GM13977 (cell line): ENCODE measurements at regions not wholly inside any gene's neighbourhood (a gene's known extent, or its start where the extent isn't known, plus 50 kb on each side); places are given as distances from the start of the nearest gene placed in this dataset.

ENCODE experiments used
- DNase-seq: peaks from one replicate; pipeline ENCODE4 v3.0.0; 2012; ENCODE audit warnings: low spot score
- in situ Hi-C: fragments of 300-500 bp; cut with MboI; formaldehyde crosslinking; loops from one replicate; pipeline ENCODE4 v1.12.0; 2022; ENCODE audit warnings: low sequenced_read_pairs, low pct_unique_long_range_greater_than_20kb, mixed read lengths, inconsistent platforms; ENCODE audit not compliant: unreplicated experiment
- TF ChIP-seq, protein P1 (sequence below): IDR thresholded peaks from 2 replicates; pipeline ENCODE4 v1.5.1; 2012; ENCODE audit warnings: mild to moderate bottlenecking, control low read depth; ENCODE audit not compliant: insufficient read depth; ENCODE audit errors: extremely low read depth, missing control alignments

DNA sequence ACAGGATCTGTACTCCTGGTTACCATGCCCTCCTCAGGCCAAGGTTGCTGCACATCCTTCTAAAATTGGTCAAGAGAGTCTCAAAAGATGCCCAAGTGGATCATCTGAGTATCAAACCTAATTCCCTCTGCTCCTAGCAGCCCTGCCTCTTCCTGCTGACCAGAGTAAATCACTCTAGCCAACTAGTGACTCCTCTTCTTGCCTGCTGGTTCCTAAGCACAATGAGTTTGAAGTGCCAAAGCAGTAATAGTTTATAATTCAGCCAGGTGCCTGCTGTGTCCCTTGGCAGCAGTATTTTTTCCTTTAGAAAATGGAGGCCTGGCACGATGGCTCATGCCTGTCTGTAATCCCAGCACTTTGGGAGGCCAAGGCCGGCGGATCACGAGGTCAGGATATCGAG, 137.9 kb upstream of the CAMK1G start:
- TF ChIP-seq, protein P1, sequence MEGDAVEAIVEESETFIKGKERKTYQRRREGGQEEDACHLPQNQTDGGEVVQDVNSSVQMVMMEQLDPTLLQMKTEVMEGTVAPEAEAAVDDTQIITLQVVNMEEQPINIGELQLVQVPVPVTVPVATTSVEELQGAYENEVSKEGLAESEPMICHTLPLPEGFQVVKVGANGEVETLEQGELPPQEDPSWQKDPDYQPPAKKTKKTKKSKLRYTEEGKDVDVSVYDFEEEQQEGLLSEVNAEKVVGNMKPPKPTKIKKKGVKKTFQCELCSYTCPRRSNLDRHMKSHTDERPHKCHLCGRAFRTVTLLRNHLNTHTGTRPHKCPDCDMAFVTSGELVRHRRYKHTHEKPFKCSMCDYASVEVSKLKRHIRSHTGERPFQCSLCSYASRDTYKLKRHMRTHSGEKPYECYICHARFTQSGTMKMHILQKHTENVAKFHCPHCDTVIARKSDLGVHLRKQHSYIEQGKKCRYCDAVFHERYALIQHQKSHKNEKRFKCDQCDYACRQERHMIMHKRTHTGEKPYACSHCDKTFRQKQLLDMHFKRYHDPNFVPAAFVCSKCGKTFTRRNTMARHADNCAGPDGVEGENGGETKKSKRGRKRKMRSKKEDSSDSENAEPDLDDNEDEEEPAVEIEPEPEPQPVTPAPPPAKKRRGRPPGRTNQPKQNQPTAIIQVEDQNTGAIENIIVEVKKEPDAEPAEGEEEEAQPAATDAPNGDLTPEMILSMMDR: no peak
- DNase-seq: no peak
- in situ Hi-C loops: no loop called here

DNA sequence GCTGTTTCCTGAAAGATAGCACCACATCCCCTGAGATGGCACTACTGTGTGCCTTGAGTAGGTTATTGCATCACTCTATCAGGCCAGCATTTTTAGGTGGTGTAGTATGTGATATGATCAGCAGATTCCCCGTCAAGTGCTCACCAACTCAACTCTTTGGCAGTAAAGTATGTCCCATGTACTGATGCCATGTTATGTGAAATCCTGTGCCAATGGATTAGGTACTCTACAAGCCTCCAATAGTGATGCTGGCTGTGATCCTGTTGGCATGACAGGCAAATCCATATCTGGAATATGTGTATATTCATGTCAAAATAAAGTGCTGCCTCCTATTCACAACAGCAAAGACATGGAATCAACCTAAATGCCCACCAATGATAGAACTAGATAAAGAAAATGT, 137.2 kb upstream of the CAMK1G start:
- no peak for DNase-seq
- TF ChIP-seq, protein P1: no peak
- in situ Hi-C loops: no loop called here

DNA sequence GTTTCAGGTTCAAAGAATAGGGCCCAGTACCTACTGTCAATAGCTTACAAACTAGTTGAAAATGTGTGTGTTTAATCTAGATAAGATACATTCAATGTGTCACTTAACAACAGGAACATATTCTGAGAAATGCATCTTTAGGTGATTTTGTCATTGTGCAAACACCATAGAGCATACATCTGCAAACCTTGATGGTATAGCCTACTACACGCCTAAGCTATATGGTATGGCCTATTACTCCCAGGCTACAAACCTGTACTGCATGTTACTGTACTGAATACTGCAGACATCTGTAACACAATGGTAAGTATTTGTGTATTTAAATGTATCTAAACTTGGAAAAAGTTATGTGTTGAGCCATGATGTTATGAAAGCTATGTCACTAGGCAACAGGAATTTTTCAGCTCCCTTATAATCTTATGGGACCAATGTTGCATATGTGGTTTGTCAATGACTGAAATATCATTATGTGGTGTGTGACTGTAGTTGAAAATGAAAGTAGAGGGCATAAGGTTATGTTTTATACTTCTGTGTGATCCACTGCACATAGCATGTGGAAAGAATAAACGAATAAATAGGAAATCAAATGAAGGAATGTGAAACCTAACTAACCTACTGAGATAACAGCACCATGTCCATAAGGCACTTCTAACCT, 129.0 kb upstream of the CAMK1G start:
- TF ChIP-seq, protein P1: no peak
- in situ Hi-C loops: no loop called here
- DNase-seq: no peak

DNA sequence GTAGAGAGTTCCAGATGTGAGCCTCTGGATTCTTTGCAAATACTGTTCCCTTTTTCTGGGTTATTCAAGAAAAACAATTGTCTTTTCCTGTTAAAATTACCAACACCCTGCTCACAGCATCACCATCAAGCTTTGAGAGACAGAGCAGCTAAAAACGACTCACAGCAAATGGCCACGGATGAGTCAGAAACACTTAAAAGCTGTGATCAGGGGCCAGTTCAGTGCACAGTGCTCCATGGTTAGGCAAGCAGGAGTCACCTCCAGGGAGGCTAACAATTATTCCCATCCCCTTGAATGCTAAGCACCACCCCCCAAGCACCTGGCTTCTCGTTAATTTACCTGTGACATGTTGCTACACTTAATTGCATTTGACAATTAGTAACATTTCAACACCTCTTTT, 128.4 kb upstream of the CAMK1G start:
- no peak for DNase-seq
- in situ Hi-C loops: no loop called here
- TF ChIP-seq, protein P1: no peak

DNA sequence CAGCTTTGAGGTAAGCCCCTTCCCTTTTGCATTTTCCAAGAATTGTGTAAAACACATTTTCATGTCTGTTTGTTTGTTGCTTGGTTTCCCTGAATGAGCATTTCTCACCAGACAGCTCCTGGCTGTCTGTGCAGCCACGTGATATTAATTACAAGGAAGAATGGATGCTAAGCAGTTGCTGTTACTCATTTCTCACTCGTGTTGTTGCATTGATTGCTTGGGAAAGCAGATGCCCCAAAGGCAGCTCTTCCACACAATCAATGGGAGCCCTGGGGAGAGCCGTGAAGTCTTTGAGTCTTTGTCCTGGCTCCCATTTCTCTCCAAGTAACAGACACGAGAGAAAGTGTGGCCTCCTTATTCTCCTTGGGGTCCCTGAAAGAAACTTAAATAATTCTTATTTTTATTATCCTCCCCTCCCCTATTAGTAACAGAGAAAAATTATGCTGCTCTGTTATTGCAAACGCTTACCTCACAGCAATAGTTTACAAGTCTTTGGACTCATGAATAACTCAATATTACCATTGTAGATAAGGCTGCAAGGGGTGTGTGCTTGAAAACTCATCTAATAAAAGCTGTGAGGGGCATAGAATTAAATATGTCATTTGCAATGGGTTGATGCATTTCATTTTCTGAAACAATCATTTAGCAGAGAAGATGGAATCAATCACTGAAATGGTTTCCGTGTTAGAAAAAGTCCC, 127.7 kb upstream of the CAMK1G start:
- TF ChIP-seq, protein P1: no peak
- in situ Hi-C loops: no loop called here
- DNase-seq: no peak

DNA sequence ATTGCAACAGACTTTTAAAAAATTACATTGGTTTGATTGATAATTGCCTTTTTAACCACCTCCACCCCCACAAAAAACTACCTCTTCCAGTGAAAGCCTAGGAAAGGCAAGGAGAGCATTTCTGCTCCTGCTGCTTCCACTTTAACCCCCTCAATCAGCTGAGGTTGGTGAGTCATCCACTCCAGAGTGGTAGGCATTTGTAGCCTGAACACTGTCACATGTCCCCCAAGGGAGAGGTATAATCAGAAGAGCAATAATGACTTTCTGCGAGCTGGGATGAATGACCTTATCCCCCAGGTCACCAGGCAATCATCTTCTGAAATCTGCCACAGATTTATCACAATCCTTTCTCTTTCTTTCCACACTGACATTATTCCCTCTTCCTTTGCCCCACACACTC, 126.6 kb upstream of the CAMK1G start:
- TF ChIP-seq, protein P1: no peak
- DNase-seq: no peak
- in situ Hi-C loops: no loop called here
